Middle frontal gyrus (tissue), 1 donor: ENCODE measurements at regions not wholly inside any gene's neighbourhood (a gene's known extent, or its start where the extent isn't known, plus 50 kb on each side); places are given as distances from the start of the nearest gene placed in this dataset.
"Not testable (repeated sequence)": the region's sequence is repeated elsewhere in the genome, so short reads cannot be mapped to it uniquely, and the experiment has no call there.

Experiments
- DNase-seq: peaks from one replicate; pipeline ENCODE4 v3.0.0-alpha.2; 2015; ENCODE audit warnings: low spot score; ENCODE audit errors: extremely low spot score

DNA sequence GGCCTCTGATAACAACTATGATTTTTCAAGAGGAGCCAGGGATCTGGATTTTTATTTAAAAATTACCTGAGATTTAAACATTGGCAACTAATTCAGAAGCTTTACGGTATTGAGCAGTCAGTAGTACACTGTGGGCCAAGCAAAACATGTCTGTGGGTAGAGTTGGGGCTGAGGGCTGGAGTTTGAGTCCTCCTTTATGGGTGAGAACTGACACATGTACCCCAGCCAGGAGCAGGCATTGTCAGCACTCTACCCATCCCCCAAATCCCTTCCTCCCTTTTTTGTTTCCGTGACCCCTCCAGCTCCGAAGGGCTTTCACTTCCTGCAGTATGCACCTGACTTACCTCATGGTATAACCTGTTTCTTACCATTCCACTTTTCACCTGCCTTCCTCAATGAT, 131.4 kb downstream of the SNX5 start:
- no peak for DNase-seq

DNA sequence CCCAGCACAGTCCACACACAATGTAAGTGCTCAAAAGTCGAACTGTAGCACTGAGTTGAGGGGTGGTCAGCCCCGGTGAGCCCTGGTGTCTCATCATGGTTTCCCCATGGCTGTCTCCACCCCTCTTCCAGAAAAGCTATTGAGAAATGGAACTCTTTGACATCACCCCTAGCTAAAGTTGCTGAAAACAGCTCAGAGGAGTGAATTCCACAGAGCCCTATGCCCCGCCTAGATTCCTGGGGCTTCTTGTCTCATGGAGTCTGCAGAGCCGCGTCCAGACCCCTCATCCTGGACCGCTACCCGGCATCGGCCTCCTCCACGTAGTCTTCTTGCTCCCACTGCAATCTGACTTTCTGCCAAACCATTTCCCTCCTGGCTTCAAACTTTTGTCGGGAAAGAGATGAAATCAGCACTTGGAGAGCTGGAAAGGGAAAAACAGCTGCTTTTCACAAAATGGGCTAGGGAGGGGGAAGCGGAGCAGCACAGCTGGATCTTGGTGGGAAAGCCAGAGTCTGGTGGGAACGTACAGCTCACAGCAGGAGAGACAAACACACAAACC, 132.2 kb downstream of the SNX5 start:
- DNase-seq: no peak

DNA sequence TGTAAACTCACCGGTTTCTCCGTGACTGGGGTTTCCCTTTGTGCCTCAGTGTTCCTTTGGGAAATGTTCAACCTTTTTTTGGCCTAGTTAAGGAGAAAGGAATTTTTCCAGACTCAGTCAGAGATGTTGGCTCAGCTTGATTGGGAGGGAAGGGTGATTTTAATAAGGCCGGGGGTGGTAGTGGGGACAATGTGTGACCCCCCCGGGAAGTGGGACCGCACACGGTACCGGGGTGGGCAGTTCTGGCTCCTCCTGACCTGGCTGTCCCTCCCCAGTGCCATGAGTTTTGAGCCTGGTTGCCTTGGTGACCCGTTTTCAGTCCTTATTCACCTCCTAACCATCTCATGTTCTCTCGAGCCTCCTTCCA, 132.7 kb downstream of the SNX5 start:
- DNase-seq: no peak

DNA sequence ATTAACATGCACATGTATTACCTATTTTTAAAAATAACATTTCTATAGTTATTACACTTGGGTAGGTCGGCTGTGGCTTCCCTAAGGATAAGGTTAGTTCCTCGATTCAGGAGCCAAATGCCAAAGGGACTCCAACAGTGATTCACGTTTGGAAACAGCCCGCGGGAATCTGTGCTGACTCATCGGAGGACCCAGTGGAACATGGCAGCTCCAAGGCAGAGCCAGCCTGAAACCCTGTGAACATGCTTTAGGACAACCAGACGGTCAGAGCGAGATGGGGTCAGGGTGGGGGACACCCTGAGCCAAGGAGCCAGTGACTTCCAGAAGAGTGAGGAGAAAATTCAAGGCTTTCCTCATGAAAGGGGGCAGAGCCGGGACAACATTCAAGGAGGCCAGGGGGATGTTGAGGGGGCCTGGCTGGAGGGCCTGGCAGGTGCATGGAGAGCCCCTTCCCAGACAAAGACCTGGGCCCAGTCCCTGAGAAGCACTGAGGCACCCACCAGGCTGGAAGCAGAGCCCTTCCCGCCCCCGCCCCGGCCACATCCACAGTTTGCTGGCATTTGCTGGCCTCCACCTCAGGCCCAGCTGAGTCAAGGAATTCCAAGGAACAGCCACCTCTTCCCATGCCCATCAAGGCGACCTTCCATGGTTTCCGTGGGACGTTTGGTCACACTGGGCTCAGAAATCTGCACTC, 133.2 kb downstream of the SNX5 start:
- no peak for DNase-seq

DNA sequence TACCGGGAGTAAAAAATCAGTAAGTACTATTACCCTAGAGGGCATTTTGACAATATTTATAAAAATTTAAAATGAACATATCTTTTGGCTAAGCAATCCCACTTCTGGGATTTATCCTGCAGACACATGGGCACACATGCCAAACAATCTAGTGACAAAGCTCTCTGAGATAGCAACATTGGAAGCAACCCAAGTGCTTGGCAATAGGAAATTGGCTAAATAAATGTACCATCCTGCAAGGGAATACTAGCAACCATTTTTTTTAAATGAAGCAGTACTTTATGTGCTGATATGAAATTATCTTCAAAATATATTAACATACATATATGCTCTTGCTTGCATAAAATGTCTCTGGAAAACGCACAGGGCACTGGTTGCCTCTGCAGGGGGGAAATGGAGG, 133.8 kb downstream of the SNX5 start:
- no peak for DNase-seq

DNA sequence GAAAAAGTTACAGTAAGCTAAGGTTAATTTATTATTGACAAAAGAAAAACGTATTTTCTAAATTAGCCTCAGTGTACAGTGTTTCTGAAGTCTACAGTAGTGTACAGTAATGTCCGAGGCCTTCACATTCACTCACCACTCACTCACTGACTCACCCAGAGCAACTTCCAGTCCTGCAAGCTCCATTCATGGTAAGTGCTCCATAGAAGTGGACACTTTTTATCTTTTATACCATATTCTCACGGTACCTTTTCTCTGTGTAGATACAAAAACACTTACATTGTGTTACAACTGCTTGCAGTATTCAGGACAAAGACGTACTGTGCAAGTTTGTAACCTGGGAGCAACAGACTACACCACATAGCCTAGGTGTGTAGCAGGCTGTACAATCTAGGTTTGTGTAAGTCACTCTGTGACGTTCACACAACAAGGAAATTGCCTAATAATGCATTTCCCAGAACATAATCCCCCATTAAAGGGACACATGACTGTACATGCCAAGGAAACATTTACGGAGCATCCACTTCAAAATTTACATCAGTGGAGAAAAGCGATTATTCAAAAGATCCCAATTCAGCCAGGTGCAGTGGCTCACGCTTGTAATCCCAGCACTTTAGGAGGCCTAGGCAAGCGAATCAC, 133.4 kb downstream of the BANF2 start:
- DNase-seq: no peak

DNA sequence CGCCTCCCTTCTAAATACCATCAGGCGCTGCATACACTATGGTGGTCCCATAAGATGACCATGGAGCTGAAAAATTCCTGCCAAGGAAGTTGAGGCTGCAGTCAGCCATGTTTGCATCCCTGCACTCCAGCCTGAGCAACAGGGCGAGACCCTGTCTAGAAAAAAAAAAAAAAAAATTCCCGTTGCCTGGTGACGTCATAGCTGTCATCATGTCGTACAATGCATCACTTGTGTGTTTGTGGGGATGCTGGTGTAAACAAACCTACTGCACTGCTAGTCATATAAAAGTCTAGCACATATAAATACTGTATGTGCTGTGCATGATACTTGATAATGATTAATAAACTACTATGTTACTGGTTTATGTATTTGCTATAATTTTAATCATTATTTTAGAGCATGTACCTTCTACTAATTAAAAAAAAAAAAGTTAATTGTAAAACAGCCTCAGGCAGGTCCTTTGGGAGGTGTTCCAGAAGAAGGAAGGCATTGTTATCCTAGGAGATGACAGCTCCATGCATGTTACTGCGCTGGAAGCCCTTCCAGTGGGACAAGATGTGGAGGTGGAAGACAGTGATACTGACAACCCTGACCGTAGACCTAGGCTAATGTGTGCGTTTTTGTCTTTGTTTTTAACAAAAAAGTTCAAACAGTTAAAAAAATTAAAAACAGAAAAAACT, 132.6 kb downstream of the BANF2 start:
- DNase-seq: no peak

DNA sequence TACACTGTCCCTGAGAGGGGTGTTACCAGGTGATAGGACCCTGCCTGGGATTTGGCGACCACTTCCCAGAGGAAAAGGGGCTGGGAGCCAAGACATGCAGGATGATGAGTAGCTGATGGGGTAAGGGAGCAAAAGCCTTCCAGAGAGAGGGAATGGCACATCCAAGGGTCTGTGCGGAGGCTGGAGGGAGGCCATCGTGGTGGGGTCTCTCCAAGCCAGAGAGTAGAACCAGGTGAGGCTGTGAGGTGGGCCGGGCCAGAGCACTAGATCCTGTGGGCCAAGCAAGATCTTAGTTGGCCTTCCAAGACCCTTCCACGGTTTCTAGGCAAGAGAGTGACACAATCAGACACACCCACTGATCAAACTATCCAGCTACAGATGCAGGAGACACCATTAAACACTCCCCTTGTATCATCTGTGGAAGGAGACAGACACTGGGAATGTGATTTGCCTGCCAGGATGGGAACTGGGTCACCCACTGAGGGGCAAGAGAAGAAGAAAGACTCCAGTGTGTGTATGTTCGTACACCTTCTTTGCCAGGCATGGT, 128.9 kb downstream of the BANF2 start:
- no peak for DNase-seq

DNA sequence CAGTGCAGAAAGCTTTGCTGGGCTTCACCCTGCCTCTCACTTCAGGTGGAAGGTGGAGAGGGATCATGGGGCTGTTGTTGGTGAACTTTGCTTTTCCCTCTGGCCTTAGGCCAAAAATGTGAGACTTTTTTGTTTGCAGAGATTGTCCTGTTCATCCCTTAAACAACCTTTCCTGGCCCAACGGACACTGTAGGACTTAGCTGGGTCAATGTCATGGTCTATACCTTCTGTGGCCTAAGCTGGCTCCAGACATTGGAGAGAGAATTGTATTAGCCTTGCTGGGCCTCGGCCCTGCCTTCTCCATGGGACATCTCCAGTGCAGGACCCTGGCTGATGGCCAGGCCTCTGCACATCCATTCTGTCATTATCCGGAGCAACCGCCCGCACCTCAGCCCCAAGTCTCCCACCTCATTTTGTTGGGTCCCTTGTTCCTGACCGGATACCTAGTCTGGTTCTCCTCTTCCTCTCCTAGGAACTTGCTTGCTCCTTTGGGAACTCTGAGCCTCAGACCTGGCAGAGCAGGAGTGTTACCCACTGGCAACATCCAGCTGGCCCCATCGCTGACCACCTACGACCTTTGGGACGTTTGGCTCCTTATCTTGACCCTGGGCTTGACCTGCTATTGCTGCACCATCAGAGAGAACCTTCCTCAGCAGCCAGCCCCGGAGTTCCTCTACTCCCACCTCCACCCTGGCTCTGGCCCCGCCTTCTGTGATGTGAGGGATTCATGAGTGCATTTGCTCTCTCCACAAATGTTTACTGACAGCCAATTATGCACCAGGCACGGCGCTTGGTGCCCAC, 128.2 kb downstream of the BANF2 start:
- DNase-seq: no peak

DNA sequence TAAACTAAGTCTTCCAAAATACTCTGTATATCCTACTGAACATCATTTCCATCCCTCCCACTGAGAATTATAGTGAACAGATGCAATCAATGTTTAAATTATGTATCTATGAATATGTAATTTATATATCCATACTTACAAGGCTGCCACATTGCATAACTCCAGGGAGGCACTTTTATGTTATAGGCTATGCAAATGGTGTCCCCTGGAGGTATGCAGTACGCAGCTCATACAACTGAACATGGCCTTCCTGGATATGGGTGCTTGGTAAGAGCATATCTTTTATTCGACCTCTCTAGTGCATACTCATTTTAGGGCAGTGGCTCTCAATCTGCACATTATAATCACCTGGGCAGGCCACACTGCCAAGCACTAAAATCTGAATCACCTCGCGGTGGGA, 127.3 kb downstream of the BANF2 start:
- DNase-seq: no peak

DNA sequence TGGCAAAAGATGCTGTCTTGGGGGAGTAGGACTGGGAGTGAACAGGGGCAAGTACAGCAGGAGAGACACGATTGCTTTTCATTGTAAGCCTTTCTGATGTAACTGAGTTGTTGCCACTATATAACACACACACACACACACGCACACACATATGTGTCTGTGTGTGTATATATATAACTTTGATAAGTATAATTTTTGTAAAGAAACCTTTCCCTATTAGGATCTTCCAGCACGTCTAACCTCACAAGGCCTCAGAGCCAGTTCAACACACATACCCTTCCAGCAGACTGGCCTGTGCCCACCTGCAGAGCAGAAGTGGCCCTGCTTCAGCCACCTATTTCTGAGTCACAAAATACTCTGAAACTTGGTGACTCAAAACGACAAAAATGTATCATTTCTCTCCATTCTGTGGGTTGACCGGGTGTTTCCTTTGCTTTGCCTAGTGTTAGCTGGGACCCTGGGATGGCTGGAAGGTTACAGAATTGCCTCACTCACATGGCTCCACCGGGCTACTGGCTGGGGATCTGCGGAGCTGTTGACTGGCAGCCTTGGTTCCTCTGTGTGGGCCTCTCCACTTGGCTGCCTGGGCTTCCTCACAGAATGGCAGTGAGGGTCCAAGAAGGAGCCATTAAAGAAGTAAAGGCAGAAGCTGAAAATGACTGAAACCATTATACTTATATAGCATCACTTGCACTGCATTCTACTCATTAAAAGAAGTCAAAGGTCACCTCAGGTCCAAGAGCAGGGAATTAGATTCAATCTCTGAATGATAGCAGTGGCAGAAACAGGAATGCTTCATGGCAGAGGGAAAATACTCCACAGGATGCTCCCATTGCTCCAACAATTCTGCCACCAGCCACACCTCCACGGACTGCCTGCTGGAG, 126.4 kb downstream of the BANF2 start:
- no peak for DNase-seq

DNA sequence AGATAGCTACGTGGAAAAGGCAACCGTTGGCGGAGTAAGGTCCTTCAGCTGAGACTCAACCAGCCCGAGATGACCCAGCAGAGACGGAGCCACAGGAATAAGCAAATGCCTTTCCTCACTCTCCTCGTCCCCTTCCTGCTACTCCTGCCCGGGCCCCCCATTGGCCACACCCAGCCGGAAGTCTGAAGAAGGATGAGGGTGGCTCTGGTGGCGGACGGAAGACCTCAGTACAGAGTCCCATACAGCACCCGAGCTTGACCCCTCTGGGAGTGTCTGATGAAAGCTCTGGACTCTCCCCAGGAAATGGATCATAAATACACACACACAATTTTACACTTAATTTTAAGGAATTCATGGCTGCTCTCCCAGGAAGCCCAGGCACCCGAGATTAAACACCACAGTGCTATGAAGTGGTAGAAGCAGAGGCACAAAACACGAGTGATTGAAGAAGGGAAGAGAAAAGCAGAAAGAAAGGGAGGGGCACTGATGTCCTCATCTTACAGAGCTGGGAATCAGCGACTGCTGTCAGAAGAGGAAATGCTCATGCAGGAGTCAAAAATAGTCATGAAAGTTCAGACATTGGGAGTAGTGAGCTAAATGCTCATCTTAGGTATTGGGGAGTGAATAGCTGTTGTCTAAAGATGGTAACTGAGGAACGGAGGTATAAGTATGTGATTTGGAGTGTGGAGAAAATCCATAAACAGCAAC, 125.6 kb downstream of the BANF2 start:
- no peak for DNase-seq

DNA sequence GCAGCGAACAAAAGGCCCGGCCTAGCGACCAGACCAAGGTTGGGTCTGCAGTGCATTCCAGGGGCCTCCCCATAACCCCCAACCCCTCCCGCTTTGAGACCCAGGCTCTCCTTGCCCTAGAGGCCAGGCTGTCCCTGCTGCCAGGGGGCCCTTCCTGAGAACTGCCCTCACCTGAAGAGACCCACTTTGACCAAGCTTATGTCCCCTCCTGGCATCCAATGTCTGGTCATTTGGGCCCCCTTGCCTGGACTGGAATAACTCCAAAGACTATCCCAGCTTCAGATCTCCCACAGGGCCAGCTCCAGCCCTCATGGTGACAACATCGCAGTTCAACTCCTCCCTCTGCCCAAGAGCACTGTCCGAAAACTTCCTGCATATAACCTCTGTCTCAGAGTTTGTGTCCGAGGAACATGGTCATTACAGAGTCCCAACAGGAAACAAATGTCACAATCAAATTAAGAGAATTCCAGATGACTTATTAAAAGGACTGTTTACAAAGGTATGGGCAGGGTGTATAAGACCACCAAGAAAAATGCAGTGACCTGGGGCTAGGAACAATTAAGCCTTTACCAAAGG, 125.0 kb downstream of the BANF2 start:
- no peak for DNase-seq

DNA sequence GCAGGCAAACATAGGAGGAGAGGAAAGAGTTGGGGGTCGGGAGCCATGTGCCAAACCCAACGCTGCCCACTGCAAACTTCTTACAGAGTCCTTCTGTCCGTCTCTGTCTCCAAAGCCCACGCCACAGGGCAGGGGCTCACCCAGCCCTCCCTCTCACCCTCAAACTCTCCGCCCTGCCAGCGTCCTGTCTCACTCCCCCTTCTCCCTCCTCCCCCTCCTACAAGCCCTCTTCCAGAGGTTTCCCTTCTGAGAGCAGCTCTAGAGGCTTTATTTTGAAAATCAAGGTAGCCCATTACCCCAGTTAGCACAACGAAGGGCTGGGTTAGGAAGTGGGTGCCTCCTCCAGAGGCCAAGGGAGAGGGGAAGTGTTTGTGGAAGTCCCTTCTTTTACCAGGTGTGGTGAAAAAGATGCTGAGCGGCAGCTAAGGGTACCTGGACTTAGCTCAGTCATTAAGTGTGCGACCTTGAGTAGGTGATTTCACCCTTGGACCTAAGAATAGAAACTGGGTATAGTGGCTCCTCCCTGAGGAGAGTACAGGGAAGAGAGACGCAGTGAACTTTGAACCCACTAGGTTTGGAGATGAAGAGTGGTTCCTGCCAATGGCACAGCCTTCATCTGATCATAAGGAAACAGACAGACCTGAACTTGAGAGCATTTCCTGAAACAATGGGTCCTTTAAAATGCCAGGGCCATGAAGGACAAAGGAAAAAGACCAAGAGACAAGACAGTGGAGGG, 123.8 kb downstream of the BANF2 start:
- DNase-seq: no peak

DNA sequence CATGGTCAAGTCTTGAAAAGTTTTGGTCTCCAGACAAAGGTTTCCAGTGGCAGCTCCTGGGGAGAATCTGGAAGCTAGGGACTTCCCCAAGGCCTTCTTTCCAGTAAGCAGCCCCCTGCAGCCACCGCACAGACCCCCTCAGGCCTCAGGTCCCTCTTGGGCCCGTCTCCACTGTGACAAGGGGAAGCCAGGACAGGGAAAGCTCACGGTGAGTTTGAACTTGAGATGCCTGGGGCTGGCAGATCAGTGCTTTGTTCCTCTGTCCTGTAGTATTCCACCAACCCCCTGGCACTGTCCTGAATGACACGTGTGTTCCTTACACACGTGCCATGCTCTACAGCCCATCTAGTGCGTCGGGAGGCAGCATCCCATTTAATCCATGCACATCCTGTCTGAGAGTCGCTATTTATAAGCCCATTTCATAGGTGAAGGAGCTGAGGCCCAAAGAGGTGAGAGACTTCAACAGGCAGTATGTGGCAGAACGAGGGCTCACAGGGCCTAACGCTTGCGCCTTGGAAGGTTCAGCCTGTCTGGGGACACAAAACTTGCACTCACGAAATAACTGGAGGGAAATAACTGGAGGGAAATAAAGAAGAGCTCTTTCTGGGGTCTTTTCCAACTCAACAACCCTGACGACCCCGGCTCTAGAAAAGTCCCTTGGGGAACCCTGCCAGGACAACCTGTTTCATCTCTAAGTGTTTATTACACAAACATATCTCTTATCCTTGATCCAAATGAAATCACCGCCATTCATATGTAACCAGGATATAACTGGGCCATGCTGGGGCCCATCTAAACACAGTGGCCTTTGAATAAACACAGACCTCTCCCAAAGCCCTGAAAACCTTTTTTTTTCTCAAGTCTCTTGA, 123.0 kb downstream of the BANF2 start:
- DNase-seq: no peak

DNA sequence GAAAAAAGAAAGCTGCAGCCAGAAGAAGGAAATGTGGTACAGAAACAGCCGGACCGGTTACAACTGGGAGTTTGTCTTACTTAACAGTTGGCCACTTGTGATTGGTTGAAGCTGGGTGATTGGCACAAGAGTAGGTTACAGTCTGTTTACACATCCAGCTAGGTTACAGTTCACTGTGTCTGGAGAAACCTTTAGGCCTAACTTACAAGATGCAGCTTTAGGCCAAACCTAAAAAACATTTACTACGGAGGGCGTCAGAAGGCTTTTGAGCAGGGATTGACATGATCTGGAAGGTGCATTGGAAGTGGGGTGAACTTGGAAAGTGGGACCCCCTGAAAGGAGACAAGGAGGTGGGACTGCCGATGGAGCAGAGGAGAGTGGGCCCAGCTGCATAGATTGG, 122.3 kb downstream of the BANF2 start:
- DNase-seq: no peak

DNA sequence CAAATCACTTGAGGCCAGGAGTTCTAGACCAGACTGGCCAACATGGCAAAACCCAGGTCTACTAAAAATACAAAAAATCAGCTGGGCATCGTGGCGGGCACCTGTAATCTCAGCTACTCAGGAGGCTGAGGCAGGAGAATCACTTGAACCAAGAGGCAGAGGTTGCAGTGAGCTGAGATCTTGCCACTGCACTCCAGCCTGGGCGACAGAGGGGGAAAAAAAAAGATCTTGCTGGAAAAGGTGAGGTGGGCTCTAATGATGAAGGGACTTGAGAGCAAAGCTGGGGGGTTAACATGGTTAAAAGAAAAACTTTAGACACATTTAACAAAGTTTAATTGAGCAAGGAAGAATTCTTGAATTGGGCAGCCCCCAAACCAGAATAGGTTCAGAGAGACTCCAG, 121.8 kb downstream of the BANF2 start:
- DNase-seq: not testable (repeated sequence)
